IMR-90 (cell line): ENCODE measurements at regions not wholly inside any gene's neighbourhood (a gene's known extent, or its start where the extent isn't known, plus 50 kb on each side); places are given as distances from the start of the nearest gene placed in this dataset.

Experiments
- ATAC-seq: fragments of 200-7000 bp; cut with Tn5 transposase; 2 replicates; pipeline ENCODE4 v1.9.1; 2020; ENCODE audit warnings: low read depth, mild to moderate bottlenecking, moderate library complexity
- BruUV-seq: library from RNA; stranded (reverse); fragments of 400-500 nt; replicated peaks from 2 replicates; lab custom pipeline; 2021; lab: Mats Ljungman, UMichigan
- CTCF ChIA-PET: fragments of 300-600 bp; formaldehyde crosslinking; extraction: SDS; loops from one replicate; lab custom pipeline; 2021; ENCODE audit warnings: antibody characterized with exemption; lab: Yijun Ruan, JAX
- POLR2A ChIA-PET: fragments of 300-600 bp; sonication (Branson Sonifier 250); formaldehyde crosslinking; loops from one replicate; lab custom pipeline; 2022; ENCODE audit warnings: antibody characterized with exemption; ENCODE audit not compliant: unreplicated experiment; lab: Charles Lee
- DNase-seq: peaks from one replicate; pipeline ENCODE4 v3.0.0; 2013
- H2AFZ ChIP-seq: replicated peaks from 2 replicates; pipeline ENCODE3; 2013; ENCODE audit warnings: low read length, mild to moderate bottlenecking; ENCODE audit not compliant: poor library complexity
- H2AK5ac ChIP-seq: 2 replicates; pipeline ENCODE4 v1.6.1; 2013; ENCODE audit warnings: low read depth, low read length, inconsistent platforms
- H2AK9ac ChIP-seq: replicated peaks from 2 replicates; pipeline ENCODE3; 2013; ENCODE audit warnings: mild to moderate bottlenecking, low read depth, low read length, moderate library complexity; ENCODE audit not compliant: poor library complexity
- H2BK120ac ChIP-seq: 2 replicates; pipeline ENCODE4 v1.6.1; 2013; ENCODE audit warnings: low read depth, low read length, inconsistent platforms
- H2BK15ac ChIP-seq: 3 replicates; pipeline ENCODE4 v1.6.1; 2013; ENCODE audit warnings: low read depth, low read length, inconsistent platforms
- H2BK20ac ChIP-seq: 2 replicates; pipeline ENCODE4 v1.6.1; 2013; ENCODE audit warnings: low read depth, mild to moderate bottlenecking, inconsistent platforms, low read length, moderate library complexity
- H2BK5ac ChIP-seq: 2 replicates; pipeline ENCODE4 v1.6.1; 2013; ENCODE audit warnings: mild to moderate bottlenecking, low read depth, low read length, inconsistent platforms; ENCODE audit not compliant: poor library complexity, severe bottlenecking
- H3K14ac ChIP-seq: replicated peaks from 2 replicates; pipeline ENCODE4 v1.6.1; 2013; ENCODE audit warnings: low read depth, low read length, inconsistent platforms
- H3K18ac ChIP-seq: 2 replicates; pipeline ENCODE4 v1.6.1; 2013; ENCODE audit warnings: low read depth, low read length, control low read depth
- H3K23ac ChIP-seq: 2 replicates; pipeline ENCODE4 v1.6.1; 2013; ENCODE audit warnings: low read depth, low read length, inconsistent platforms
- H3K27ac ChIP-seq: 2 replicates; pipeline ENCODE4 v1.5.1; 2013; ENCODE audit warnings: mild to moderate bottlenecking, control low read depth, low read length; ENCODE audit not compliant: insufficient read depth
- H3K27me3 ChIP-seq: 2 replicates; pipeline ENCODE4 v1.6.1; 2013; ENCODE audit warnings: low read length; ENCODE audit not compliant: control insufficient read depth, insufficient read depth
- H3K36me3 ChIP-seq: 2 replicates; pipeline ENCODE4 v1.6.1; 2013; ENCODE audit warnings: low read length, mixed read lengths; ENCODE audit not compliant: control insufficient read depth, insufficient read depth
- H3K4ac ChIP-seq: 2 replicates; pipeline ENCODE4 v1.6.1; 2013; ENCODE audit warnings: low read depth, low read length, inconsistent platforms
- H3K4me1 ChIP-seq: 2 replicates; pipeline ENCODE4 v1.6.1; 2013; ENCODE audit warnings: low read length, mixed read lengths; ENCODE audit not compliant: control insufficient read depth, insufficient read depth
- H3K4me2 ChIP-seq: 2 replicates; pipeline ENCODE4 v1.6.1; 2013; ENCODE audit warnings: low read depth, mild to moderate bottlenecking, control low read depth, low read length, moderate library complexity
- H3K4me3 ChIP-seq: 2 replicates; pipeline ENCODE4 v1.5.1; 2013; ENCODE audit warnings: low read depth, mild to moderate bottlenecking, control low read depth, low read length, moderate library complexity; ENCODE audit not compliant: insufficient read depth
- H3K56ac ChIP-seq: 2 replicates; pipeline ENCODE4 v1.6.1; 2013; ENCODE audit warnings: low read length, inconsistent platforms; ENCODE audit not compliant: insufficient read depth; ENCODE audit errors: extremely low read depth
- H3K79me1 ChIP-seq, 2 experiments: 2 replicates each; pipeline ENCODE4 v1.6.1; 2013; ENCODE audit warnings: low read length in 2 of 2, inconsistent platforms in 1 of 2, low read depth in 1 of 2
- H3K9ac ChIP-seq: 2 replicates; pipeline ENCODE4 v1.6.1; 2013; ENCODE audit warnings: low read depth, low read length, control low read depth
- H3K9me1 ChIP-seq: 2 replicates; pipeline ENCODE4 v1.6.1; 2013; ENCODE audit warnings: low read length, inconsistent platforms; ENCODE audit not compliant: insufficient read depth
- H3K9me3 ChIP-seq: 2 replicates; pipeline ENCODE4 v1.6.1; 2013; ENCODE audit warnings: low read length; ENCODE audit not compliant: control insufficient read depth, insufficient read depth
- H4K20me1 ChIP-seq: 2 replicates; pipeline ENCODE4 v1.6.1; 2013; ENCODE audit warnings: low read length, inconsistent platforms; ENCODE audit not compliant: insufficient read depth
- H4K5ac ChIP-seq: 2 replicates; pipeline ENCODE4 v1.6.1; 2013; ENCODE audit warnings: mild to moderate bottlenecking, low read depth, low read length, control low read depth
- H4K8ac ChIP-seq, 2 experiments: 2 replicates each; pipeline ENCODE4 v1.6.1; 2013; ENCODE audit warnings: low read depth in 2 of 2, low read length in 2 of 2, control low read depth in 1 of 2, inconsistent platforms in 1 of 2
- H4K91ac ChIP-seq: 2 replicates; pipeline ENCODE4 v1.6.1; 2013; ENCODE audit warnings: low read depth, low read length, inconsistent platforms; ENCODE audit not compliant: insufficient read depth
- RAD21 ChIP-seq: IDR thresholded peaks from 2 replicates; pipeline ENCODE4 v1.6.1; 2012; ENCODE audit warnings: low read length, improper control_type of control experiment
- WGBS, 2 experiments: methylation state at CpG; one replicate each; pipeline versions ENCODE4 v1.1.5 to v1.1.7; 2013; ENCODE audit warnings: missing lambda C conversion rate in 2 of 2; ENCODE audit not compliant: insufficient read length in 1 of 2; ENCODE audit errors: extremely low coverage in 2 of 2; 5-methylcytosine and 5-hydroxymethylcytosine counted together
- dilution Hi-C: fragments of 300-500 bp; cut with HindIII; formaldehyde crosslinking; loops from one replicate; pipeline ENCODE4 v1.14.3; 2018; ENCODE audit warnings: low sequenced_read_pairs; ENCODE audit not compliant: unreplicated experiment
- in situ Hi-C: fragments of 300-500 bp; cut with MboI; formaldehyde crosslinking; loops from 3 replicates; pipeline ENCODE4 v1.14.3; 2019; ENCODE audit warnings: low sequenced_read_pairs, inconsistent platforms, mixed read lengths
- intact Hi-C: fragments of 100-400 bp; cut with micrococcal nuclease; formaldehyde crosslinking; loops from 2 replicates; pipeline ENCODE4 v1.10.0; 2022

DNA sequence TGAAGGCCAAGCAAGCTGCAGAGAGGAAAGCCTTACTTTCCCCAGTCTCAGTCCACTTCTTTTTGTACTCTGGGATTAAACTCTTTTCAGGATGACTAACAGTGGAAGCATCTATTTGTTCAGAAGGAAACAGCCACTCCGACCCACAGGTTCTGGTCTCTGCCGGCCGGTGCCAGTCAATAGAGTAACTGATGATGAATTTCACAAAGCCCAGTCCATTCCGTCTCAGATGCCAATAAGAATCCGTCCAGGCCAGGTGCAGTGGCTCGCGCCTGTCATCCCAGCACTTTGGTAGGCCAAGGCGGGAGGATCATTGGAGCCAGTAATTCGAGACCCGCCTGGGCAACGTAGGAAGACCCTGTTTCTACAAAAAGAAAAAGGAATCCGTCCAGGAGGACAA lies 58.5 kb upstream of the HELT start:
- Histone ChIP-seq H3K4me2 (no peak overlapping the region), H3K18ac (no peak overlapping the region), H3K14ac (no peak overlapping the region), H4K20me1 (no peaks in the 10 kb centered on the region), H3K4ac (no peak overlapping the region), H2AK5ac (no peak overlapping the region), H3K56ac (no peak overlapping the region), H2BK120ac (no peak overlapping the region), H3K36me3 (no peaks in the 10 kb centered on the region), H4K5ac (no peak overlapping the region), H3K9ac (no peak overlapping the region), H2BK15ac (no peak overlapping the region), H3K23ac (no peak overlapping the region), H3K79me1 (no peaks in the 10 kb centered on the region), H3K27me3 (no peaks in the 10 kb centered on the region; the same call in 1 of the 2 replicates), H3K9me3 (no peaks in the 10 kb centered on the region), H4K8ac (no peak overlapping the region), H2AK9ac (no peak overlapping the region), H2AFZ (no peak overlapping the region), H3K9me1 (no peaks in the 10 kb centered on the region), H4K91ac (no peak overlapping the region), H2BK20ac (no peak overlapping the region), H3K27ac (no peak overlapping the region), H3K4me3 (no peak overlapping the region), H2BK5ac (no peak overlapping the region), H3K4me1 (no peaks in the 10 kb centered on the region)
- WGBS, 2 experiments = 82% methylated on average over 11 of the region's 12 CpGs; no CpG with 5 or more reads in 1 of the 2 experiments
- dilution Hi-C loops = no loop called here
- ATAC-seq (no peak), DNase-seq (no peak)
- POLR2A ChIA-PET = no interaction called here
- no peak for TF ChIP-seq RAD21
- BruUV-seq = no TSS peak
- intact Hi-C loops = no loop called here
- CTCF ChIA-PET = no interaction called here
- in situ Hi-C loops = no loop called here
